ENCODE measurements at regions not wholly inside any gene's neighbourhood (a gene's known extent, or its start where the extent isn't known, plus 50 kb on each side); places are given as distances from the start of the nearest gene placed in this dataset.
"Not testable (repeated sequence)": the region's sequence is repeated elsewhere in the genome, so short reads cannot be mapped to it uniquely, and the experiment has no call there.

DNA sequence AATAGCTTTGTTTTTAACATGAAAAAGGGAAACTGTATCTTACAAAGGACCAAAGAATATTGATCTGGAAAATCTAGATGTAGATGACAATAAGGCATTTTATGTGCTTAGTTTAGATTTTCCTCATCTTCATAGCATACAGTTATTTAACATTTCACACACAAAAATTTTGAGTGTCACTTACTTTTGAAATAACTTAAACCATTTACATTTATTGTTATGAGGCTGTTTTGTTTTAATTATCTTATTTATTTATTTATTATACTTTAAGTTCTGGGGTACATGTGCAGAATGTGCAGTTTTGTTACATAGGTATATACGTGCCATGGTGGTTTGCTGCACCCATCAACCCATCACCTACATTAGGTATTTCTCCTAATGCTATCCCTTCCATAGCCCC lies 1042.9 kb upstream of the NOVA1 start:
- not testable (repeated sequence) for H3K4me1 ChIP-seq (ENCODE audit: control insufficient read depth, insufficient read depth, low read length); H3K9ac ChIP-seq (ENCODE audit: low read depth, low read length); H3K27me3 ChIP-seq (ENCODE audit: control insufficient read depth, insufficient read depth, low read length); H3K27ac ChIP-seq (ENCODE audit: low read depth, low read length); H3K4me3 ChIP-seq (ENCODE audit: low read depth, low read length); H3K9me3 ChIP-seq (ENCODE audit: control insufficient read depth, insufficient read depth, low read length); H3K36me3 ChIP-seq (ENCODE audit: control insufficient read depth, insufficient read depth, low read length)

DNA sequence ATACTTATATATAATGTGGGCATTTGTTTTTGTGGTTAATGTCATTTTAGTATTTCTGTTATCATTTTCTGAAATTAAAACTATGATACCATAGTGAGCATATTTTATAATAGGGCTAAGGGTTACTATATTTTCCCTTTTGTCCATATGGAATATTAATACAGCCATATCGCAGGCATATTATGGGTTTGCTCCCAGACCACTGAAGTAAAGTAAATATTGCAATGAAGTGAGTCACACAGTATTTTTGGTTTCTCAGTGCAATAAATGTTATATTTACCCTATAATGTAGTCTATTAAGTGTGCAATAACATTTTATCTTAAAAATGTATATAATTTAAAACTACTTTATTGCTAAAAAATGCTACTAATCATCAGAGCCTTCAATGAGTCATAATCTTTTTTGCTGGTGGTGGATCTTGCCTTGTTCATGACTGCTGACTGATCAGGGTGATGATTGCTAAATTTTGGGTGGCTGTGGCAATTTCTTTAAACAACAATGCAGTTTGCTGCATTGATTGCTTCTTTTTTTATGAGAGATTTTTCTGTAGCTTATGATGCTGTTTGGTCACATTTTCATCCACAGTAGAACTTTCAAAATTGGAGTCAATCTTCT lies 1044.5 kb upstream of the NOVA1 start:
- Histone ChIP-seq H3K9me3 (ENCODE audit: control insufficient read depth, insufficient read depth, low read length) (no peaks in the 10 kb centered on the region), H3K9ac (ENCODE audit: low read depth, low read length) (no peak overlapping the region), H3K27me3 (ENCODE audit: control insufficient read depth, insufficient read depth, low read length) (no peaks in the 10 kb centered on the region), H3K27ac (ENCODE audit: low read depth, low read length) (no peak overlapping the region), H3K4me3 (ENCODE audit: low read depth, low read length) (no peak overlapping the region), H3K4me1 (ENCODE audit: control insufficient read depth, insufficient read depth, low read length) (no peaks in the 10 kb centered on the region), H3K36me3 (ENCODE audit: control insufficient read depth, insufficient read depth, low read length) (no peaks in the 10 kb centered on the region)

DNA sequence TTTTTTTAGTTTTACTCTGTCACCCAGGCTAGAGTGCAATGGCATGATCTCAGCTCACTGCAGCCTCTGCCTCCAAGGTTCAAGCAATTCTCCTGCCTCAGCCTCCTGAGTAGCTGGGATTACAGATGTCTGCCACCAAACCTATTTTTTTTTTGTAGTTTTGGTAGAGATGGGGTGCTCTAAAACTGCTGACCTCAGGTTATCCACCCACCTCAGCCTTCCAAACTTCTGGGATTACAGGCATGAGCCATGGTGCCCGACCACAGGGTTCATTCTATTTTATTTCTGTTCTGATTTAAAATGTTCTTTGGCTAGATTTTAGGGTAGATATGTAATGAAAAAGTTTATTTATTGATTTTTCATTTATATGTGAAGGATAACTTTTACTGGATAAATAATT lies 1062.8 kb upstream of the NOVA1 start:
- no peak overlapping the region for H3K4me3 ChIP-seq (ENCODE audit: low read depth, low read length)
- no peaks in the 10 kb centered on the region for H3K36me3 ChIP-seq (ENCODE audit: control insufficient read depth, insufficient read depth, low read length)
- H3K9ac ChIP-seq (ENCODE audit: low read depth, low read length): no peak overlapping the region
- H3K9me3 ChIP-seq (ENCODE audit: control insufficient read depth, insufficient read depth, low read length): peaks cover 13% of the 10 kb centered on the region
- H3K27me3 ChIP-seq (ENCODE audit: control insufficient read depth, insufficient read depth, low read length): no peaks in the 10 kb centered on the region
- H3K27ac ChIP-seq (ENCODE audit: low read depth, low read length): no peak overlapping the region
- H3K4me1 ChIP-seq (ENCODE audit: control insufficient read depth, insufficient read depth, low read length): no peaks in the 10 kb centered on the region

DNA sequence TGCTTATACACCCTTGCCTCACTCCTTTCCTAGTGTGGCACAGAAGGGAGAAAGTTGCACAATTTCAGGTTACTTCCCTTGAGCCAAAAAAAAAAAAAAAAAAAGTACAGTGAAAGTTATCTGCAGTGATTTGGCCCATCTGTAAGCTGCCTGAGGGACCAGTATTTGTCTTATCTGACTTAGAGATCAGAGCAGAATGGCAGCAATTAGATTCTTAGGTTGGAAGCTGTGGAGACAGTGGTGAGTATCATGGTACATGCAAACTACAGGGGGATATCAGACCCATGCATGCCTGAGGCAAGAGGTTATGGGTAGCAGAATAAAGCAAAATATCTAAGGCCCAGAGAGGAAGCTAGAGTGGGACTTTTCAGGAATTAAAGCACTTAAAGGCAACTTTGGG lies 1070.7 kb upstream of the NOVA1 start:
- H3K27me3 ChIP-seq (ENCODE audit: control insufficient read depth, insufficient read depth, low read length): no peaks in the 10 kb centered on the region

DNA sequence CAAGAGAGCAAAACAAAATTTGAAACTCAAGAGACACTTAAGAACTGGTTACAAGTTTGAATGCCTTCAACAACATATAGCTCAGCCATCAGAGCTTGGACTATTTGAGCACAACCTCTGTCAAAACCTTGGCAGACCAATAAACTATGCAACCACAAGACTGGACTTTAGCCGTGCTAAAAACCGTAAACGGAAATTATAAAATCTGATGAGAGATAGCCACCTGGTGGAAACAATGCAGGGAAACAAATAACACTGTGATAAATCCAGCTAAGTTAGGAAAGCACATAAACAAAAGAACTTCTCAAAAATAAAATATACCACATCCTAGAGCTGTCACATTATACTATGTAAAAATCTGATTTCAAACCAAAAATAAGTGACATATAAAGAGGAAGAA lies 1074.2 kb upstream of the NOVA1 start:
- Histone ChIP-seq H3K9ac (ENCODE audit: low read depth, low read length) (no peak overlapping the region), H3K27me3 (ENCODE audit: control insufficient read depth, insufficient read depth, low read length) (no peaks in the 10 kb centered on the region), H3K4me1 (ENCODE audit: control insufficient read depth, insufficient read depth, low read length) (no peaks in the 10 kb centered on the region)

More for the DNA sequence above, 1070.7 kb upstream of the NOVA1 start:
- H3K4me1 ChIP-seq (ENCODE audit: control insufficient read depth, insufficient read depth, low read length): no peaks in the 10 kb centered on the region
- H3K9ac ChIP-seq (ENCODE audit: low read depth, low read length): no peak overlapping the region
- no peak overlapping the region for H3K27ac ChIP-seq (ENCODE audit: low read depth, low read length)
- H3K9me3 ChIP-seq (ENCODE audit: control insufficient read depth, insufficient read depth, low read length): 0 out of 2 replicates have a peak, but pooled peaks cover 3% of the 10 kb centered on the region
- no peaks in the 10 kb centered on the region for H3K36me3 ChIP-seq (ENCODE audit: control insufficient read depth, insufficient read depth, low read length)
- H3K4me3 ChIP-seq (ENCODE audit: low read depth, low read length): no peak overlapping the region

DNA sequence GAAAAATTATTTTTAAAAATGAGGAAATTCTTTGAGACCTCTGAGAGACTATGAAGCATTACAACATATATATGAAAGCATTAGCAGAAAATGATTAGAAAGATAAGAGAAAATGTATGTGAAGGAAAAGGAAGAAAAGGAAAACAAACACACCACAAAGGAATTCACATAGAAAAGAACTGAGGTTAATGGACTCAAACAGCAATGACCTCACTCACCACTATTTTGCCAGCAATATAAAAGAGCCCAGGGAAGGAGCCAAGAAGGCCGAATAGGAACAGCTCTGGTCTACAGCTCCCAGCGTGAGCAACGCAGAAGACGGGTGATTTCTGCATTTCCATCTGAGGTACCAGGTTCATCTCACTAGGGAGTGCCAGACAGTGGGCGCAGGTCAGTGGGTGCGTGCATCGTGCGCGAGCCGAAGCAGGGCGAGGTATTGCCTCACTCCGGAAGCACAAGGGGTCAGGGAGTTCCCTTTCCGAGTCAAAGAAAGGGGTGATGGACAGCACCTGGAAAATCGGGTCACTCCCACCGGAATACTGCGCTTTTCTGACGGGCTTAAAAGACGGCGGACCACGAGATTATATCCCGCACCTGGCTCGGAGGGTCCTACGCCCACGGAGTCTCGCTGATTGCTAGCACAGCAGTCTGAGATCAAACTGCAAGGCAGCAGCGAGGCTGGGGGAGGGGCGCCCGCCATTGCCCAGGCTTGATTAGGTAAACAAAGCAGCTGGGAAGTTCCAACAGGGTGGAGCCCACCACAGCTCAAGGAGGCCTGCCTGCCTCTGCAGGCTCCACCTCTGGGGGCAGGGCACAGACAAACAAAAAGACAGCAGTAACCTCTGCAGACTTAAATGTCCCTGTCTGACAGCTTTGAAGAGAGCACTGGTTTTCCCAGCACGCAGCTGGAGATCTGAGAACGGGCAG lies 1075.2 kb upstream of the NOVA1 start:
- H3K4me1 ChIP-seq (ENCODE audit: control insufficient read depth, insufficient read depth, low read length); H3K27ac ChIP-seq (ENCODE audit: low read depth, low read length); H3K27me3 ChIP-seq (ENCODE audit: control insufficient read depth, insufficient read depth, low read length); H3K36me3 ChIP-seq (ENCODE audit: control insufficient read depth, insufficient read depth, low read length); H3K9me3 ChIP-seq (ENCODE audit: control insufficient read depth, insufficient read depth, low read length): not testable (repeated sequence)
- Histone ChIP-seq H3K4me3 (ENCODE audit: low read depth, low read length) (peak overlapping the region; percentile 60), H3K9ac (ENCODE audit: low read depth, low read length) (peak overlapping the region; percentile 79)

More for the DNA sequence above, 1074.2 kb upstream of the NOVA1 start:
- Histone ChIP-seq H3K4me3 (ENCODE audit: low read depth, low read length) (peak overlapping the region; percentile 60), H3K36me3 (ENCODE audit: control insufficient read depth, insufficient read depth, low read length) (no peaks in the 10 kb centered on the region), H3K27ac (ENCODE audit: low read depth, low read length) (no peak overlapping the region), H3K9me3 (ENCODE audit: control insufficient read depth, insufficient read depth, low read length) (no peaks in the 10 kb centered on the region)

DNA sequence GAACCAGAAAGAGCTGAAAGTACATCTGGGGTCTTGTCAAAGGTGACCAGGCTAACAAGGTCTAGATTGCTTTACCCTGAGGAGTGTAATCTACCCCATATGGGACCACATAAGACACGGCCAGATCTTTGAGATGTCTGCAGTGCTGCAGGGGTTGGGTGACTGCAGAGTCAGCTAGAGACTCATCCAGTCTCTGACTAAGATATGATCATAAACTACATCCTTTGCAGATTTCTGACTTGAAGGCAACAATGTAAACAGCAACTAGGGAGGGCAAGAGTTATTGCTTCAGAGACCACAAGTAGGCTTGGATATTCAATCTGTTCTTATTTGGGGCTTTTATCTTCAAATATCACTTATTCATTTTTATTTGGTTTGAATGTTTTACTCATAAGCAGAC lies 1080.5 kb upstream of the FOXG1 start:
- Histone ChIP-seq H3K4me3 (ENCODE audit: low read depth, low read length) (no peak overlapping the region), H3K27ac (ENCODE audit: low read depth, low read length) (no peak overlapping the region), H3K36me3 (ENCODE audit: control insufficient read depth, insufficient read depth, low read length) (no peaks in the 10 kb centered on the region), H3K27me3 (ENCODE audit: control insufficient read depth, insufficient read depth, low read length) (no peaks in the 10 kb centered on the region), H3K9me3 (ENCODE audit: control insufficient read depth, insufficient read depth, low read length) (no peaks in the 10 kb centered on the region), H3K9ac (ENCODE audit: low read depth, low read length) (no peak overlapping the region), H3K4me1 (ENCODE audit: control insufficient read depth, insufficient read depth, low read length) (peaks cover 45% of the 10 kb centered on the region)

DNA sequence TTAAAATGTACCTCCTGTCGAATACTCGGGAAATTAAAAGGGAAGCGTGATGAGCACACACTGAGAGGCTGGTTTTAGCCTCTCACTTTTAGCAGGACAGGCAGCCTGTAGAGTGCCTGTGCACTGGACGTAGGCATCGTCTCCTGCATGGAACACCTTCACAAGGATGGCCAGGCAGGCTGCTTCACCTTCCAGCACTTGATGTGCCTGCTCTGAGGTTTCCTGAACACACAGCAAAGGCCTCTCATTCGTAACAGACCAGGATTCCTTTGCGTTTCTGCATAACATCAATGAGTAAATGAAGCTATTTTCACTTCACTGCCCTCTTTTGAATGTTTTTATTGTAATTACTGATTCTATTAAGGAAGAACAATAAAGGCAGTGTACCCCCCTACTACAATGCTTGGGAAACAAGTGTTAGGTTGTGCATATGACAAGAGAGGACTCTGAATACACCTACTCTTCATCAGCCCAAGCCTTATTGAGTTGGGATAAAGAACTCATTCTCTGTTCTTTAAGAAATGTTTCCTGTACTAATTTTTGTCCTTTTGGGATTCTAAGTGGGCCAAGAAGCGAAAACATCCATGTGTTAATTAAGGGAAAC lies 1077.6 kb upstream of the FOXG1 start:
- no peaks in the 10 kb centered on the region for H3K36me3 ChIP-seq (ENCODE audit: control insufficient read depth, insufficient read depth, low read length)
- peaks cover 36% of the 10 kb centered on the region for H3K4me1 ChIP-seq (ENCODE audit: control insufficient read depth, insufficient read depth, low read length)
- H3K27ac ChIP-seq (ENCODE audit: low read depth, low read length): peak overlapping the region; percentile 30
- no peaks in the 10 kb centered on the region for H3K27me3 ChIP-seq (ENCODE audit: control insufficient read depth, insufficient read depth, low read length)
- no peak overlapping the region for H3K4me3 ChIP-seq (ENCODE audit: low read depth, low read length)
- H3K9ac ChIP-seq (ENCODE audit: low read depth, low read length): no peak overlapping the region
- H3K9me3 ChIP-seq (ENCODE audit: control insufficient read depth, insufficient read depth, low read length): no peaks in the 10 kb centered on the region

DNA sequence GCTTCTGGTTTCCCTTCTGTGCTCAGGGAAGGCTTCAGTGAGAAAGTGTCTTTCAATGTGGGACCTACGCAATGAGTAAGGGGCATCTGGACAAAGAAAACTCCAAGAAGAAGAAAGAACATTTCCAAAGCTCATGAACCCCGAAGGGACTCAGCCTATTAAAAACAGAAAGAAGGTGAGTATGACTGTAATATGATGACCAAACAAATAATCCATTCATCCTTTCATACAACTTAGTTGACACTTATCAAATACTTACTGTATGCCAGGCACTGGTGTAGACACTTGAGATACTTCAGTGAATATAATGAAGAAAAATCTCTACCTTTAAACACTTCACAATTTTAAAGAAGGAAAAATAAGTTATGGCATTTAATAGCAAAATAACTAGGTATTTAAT lies 1054.2 kb upstream of the FOXG1 start:
- Histone ChIP-seq H3K4me1 (ENCODE audit: control insufficient read depth, insufficient read depth, low read length) (no peaks in the 10 kb centered on the region), H3K27ac (ENCODE audit: low read depth, low read length) (no peak overlapping the region), H3K36me3 (ENCODE audit: control insufficient read depth, insufficient read depth, low read length) (no peaks in the 10 kb centered on the region), H3K4me3 (ENCODE audit: low read depth, low read length) (no peak overlapping the region), H3K9me3 (ENCODE audit: control insufficient read depth, insufficient read depth, low read length) (peaks cover 30% of the 10 kb centered on the region), H3K9ac (ENCODE audit: low read depth, low read length) (no peak overlapping the region), H3K27me3 (ENCODE audit: control insufficient read depth, insufficient read depth, low read length) (no peaks in the 10 kb centered on the region)

DNA sequence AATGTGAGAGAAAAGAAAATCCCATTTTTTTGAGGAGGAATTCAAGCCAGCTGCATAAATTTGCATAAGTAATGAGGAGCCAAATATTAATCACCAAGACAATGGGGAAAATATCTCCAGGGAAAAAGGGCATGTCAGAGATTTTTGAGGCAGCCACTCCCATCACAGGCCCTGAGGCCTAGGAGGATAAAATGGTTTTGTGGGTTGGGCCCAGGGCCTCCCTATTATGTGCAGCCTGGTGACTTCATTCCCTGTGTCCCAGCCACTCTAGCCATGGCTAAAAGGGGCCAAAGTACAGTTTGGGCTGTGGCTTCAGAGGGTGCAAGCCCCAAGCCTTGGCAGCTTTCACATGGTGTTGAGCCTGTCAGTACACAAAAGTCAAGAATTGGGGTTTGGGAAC lies 1051.0 kb upstream of the FOXG1 start:
- no peaks in the 10 kb centered on the region for H3K36me3 ChIP-seq (ENCODE audit: control insufficient read depth, insufficient read depth, low read length)
- no peak overlapping the region for H3K27ac ChIP-seq (ENCODE audit: low read depth, low read length)
- H3K4me3 ChIP-seq (ENCODE audit: low read depth, low read length): no peak overlapping the region
- H3K4me1 ChIP-seq (ENCODE audit: control insufficient read depth, insufficient read depth, low read length): no peaks in the 10 kb centered on the region
- no peaks in the 10 kb centered on the region for H3K27me3 ChIP-seq (ENCODE audit: control insufficient read depth, insufficient read depth, low read length)
- peaks cover 30% of the 10 kb centered on the region for H3K9me3 ChIP-seq (ENCODE audit: control insufficient read depth, insufficient read depth, low read length)
- no peak overlapping the region for H3K9ac ChIP-seq (ENCODE audit: low read depth, low read length)

DNA sequence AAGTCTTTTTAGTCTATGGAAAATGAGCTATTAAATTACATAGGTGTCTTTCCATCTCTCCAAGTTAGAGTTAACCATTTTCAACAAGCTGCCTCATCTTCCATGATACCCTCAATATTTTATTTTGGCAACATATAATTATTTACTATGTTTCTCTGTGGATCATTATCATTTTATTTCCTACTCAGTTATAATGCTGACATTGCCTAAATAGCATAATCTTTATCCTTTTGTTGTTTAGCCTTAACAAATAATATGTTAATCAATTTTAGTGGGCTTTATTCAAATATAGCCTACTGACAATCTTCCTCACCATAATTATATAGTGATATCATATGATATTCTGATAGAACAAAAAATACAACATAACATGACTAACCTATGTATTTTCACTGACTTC lies 1044.8 kb upstream of the FOXG1 start:
- Histone ChIP-seq H3K36me3 (ENCODE audit: control insufficient read depth, insufficient read depth, low read length) (no peaks in the 10 kb centered on the region), H3K27me3 (ENCODE audit: control insufficient read depth, insufficient read depth, low read length) (no peaks in the 10 kb centered on the region), H3K9ac (ENCODE audit: low read depth, low read length) (no peak overlapping the region), H3K4me3 (ENCODE audit: low read depth, low read length) (no peak overlapping the region), H3K27ac (ENCODE audit: low read depth, low read length) (no peak overlapping the region), H3K9me3 (ENCODE audit: control insufficient read depth, insufficient read depth, low read length) (peaks cover 4% of the 10 kb centered on the region), H3K4me1 (ENCODE audit: control insufficient read depth, insufficient read depth, low read length) (peaks cover 10% of the 10 kb centered on the region; the same call in 1 of the 2 replicates)
